CD4-positive, alpha-beta memory T cell (primary cell): ENCODE measurements at regions not wholly inside any gene's neighbourhood (a gene's known extent, or its start where the extent isn't known, plus 50 kb on each side); places are given as distances from the start of the nearest gene placed in this dataset.

Experiments
- CTCF ChIA-PET: fragments of 350-600 bp; sonication (Branson Sonifier 250); formaldehyde crosslinking; loops from one replicate; lab custom pipeline; 2021; ENCODE audit warnings: inconsistent platforms; ENCODE audit not compliant: partially characterized antibody; lab: Charles Lee
- POLR2A ChIA-PET: fragments of 350-600 bp; sonication (Branson Sonifier 250); formaldehyde crosslinking; loops from one replicate; lab custom pipeline; 2021; ENCODE audit not compliant: partially characterized antibody; lab: Charles Lee
- DNase-seq, 5 donors: peaks; one replicate each; pipeline versions ENCODE4 v3.0.0 to v3.0.0-alpha.2; 2020 to 2022; ENCODE audit warnings: mixed read lengths in 1 of 5
- H3K27ac ChIP-seq: one replicate; pipeline ENCODE4 v1.7.0; 2013; ENCODE audit warnings: low read depth, low read length
- H3K27me3 ChIP-seq: 2 replicates; pipeline ENCODE4 v1.7.0; 2013; ENCODE audit warnings: mild to moderate bottlenecking, low read length, moderate library complexity; ENCODE audit not compliant: insufficient read depth
- H3K36me3 ChIP-seq: 2 replicates; pipeline ENCODE4 v1.7.0; 2013; ENCODE audit warnings: mild to moderate bottlenecking, low read length, moderate library complexity; ENCODE audit not compliant: insufficient read depth
- H3K4me1 ChIP-seq: 2 replicates; pipeline ENCODE4 v1.7.0; 2013; ENCODE audit warnings: mild to moderate bottlenecking, low read length, moderate library complexity; ENCODE audit not compliant: insufficient read depth
- H3K4me3 ChIP-seq, 2 donors: one replicate each; pipeline ENCODE4 v1.7.0; 2013; ENCODE audit warnings: low read length in 2 of 2, mild to moderate bottlenecking in 1 of 2
- H3K9me3 ChIP-seq, 2 donors: one replicate each; pipeline ENCODE4 v1.7.0; 2013; ENCODE audit warnings: low read length in 2 of 2, control low read depth in 1 of 2; ENCODE audit not compliant: control insufficient read depth in 1 of 2
- H3K27ac Mint-ChIP-seq, 7 donors: one replicate each; pipeline ENCODE4 v1.8.0; 2020 to 2021; ENCODE audit warnings: mixed read lengths in 7 of 7, mild to moderate bottlenecking in 6 of 7, inconsistent platforms in 3 of 7, moderate library complexity in 3 of 7
- H3K27me3 Mint-ChIP-seq, 2 donors: one replicate each; pipeline ENCODE4 v1.8.0; 2020 to 2021; ENCODE audit warnings: mixed read lengths in 2 of 2
- H3K36me3 Mint-ChIP-seq, 2 donors: one replicate each; pipeline ENCODE4 v1.8.0; 2020 to 2021; ENCODE audit warnings: mixed read lengths in 2 of 2, inconsistent platforms in 1 of 2, mild to moderate bottlenecking in 1 of 2
- H3K4me1 Mint-ChIP-seq, 4 donors: one replicate each; pipeline ENCODE4 v1.8.0; 2020 to 2021; ENCODE audit warnings: mixed read lengths in 4 of 4, mild to moderate bottlenecking in 1 of 4
- H3K4me3 Mint-ChIP-seq, 8 donors: one replicate each; pipeline ENCODE4 v1.8.0; 2020 to 2021; ENCODE audit warnings: mixed read lengths in 8 of 8, mild to moderate bottlenecking in 7 of 8, moderate library complexity in 6 of 8, inconsistent platforms in 3 of 8
- H3K9me3 Mint-ChIP-seq, 8 donors: one replicate each; pipeline ENCODE4 v1.8.0; 2020 to 2021; ENCODE audit warnings: mixed read lengths in 8 of 8, mild to moderate bottlenecking in 5 of 8, inconsistent platforms in 3 of 8, moderate library complexity in 1 of 8
- intact Hi-C: fragments of 100-400 bp; cut with micrococcal nuclease; formaldehyde crosslinking; loops from one replicate; pipeline ENCODE4 v1.15.1; 2023

- Histone ChIP-seq H3K4me3 (no peak overlapping the region), H3K4me1 (no peaks in the 10 kb centered on the region), H3K27me3 (no peaks in the 10 kb centered on the region), H3K36me3 (no peaks in the 10 kb centered on the region), H3K9me3 (no peaks in the 10 kb centered on the region), H3K27ac (no peak overlapping the region)
- no peak for DNase-seq
- intact Hi-C loops = no loop called here
- no peaks in the 10 kb centered on the region for H3K36me3 Mint-ChIP-seq
- H3K9me3 Mint-ChIP-seq = peaks cover 0 to 5% (median 0%) of the 10 kb centered on the region in 8 donors
- H3K27ac Mint-ChIP-seq = no peak overlapping the region
- H3K27me3 Mint-ChIP-seq = peaks cover 0 to 1% of the 10 kb centered on the region in 2 donors
- H3K4me1 Mint-ChIP-seq = no peaks in the 10 kb centered on the region
- CTCF ChIA-PET = no interaction called here
- POLR2A ChIA-PET = no interaction called here
- no peak overlapping the region for H3K4me3 Mint-ChIP-seq
Measured at GRCh38 chr5:5066276-5067186, 73.6 kb upstream of the ADAMTS16 start.

GRCh38 chr5:5069851-5070250 is 70.3 kb upstream of the ADAMTS16 start:
- intact Hi-C loops = no loop called here
- H3K36me3 ChIP-seq = no peaks in the 10 kb centered on the region
- no peak overlapping the region for H3K4me3 Mint-ChIP-seq
- H3K36me3 Mint-ChIP-seq = no peaks in the 10 kb centered on the region
- no peaks in the 10 kb centered on the region for H3K4me1 Mint-ChIP-seq
- H3K27me3 ChIP-seq = no peaks in the 10 kb centered on the region
- ChIA-PET POLR2A (no interaction called here), CTCF (no interaction called here)
- H3K4me3 ChIP-seq = no peak overlapping the region
- peaks cover 0 to 5% (median 0%) of the 10 kb centered on the region in 8 donors for H3K9me3 Mint-ChIP-seq
- DNase-seq = no peak
- H3K27ac Mint-ChIP-seq = no peak overlapping the region
- no peak overlapping the region for H3K27ac ChIP-seq
- no peaks in the 10 kb centered on the region for H3K4me1 ChIP-seq
- H3K27me3 Mint-ChIP-seq = peaks cover 0 to 1% of the 10 kb centered on the region in 2 donors
- H3K9me3 ChIP-seq = no peaks in the 10 kb centered on the region

GRCh38 chr5:5071554-5071953 is 68.6 kb upstream of the ADAMTS16 start:
- no peak overlapping the region for H3K4me3 ChIP-seq
- CTCF ChIA-PET = no interaction called here

GRCh38 chr5:5077236-5077635 is 62.9 kb upstream of the ADAMTS16 start:
- Histone ChIP-seq H3K9me3 (no peaks in the 10 kb centered on the region), H3K27me3 (no peaks in the 10 kb centered on the region), H3K4me3 (no peak overlapping the region), H3K36me3 (no peaks in the 10 kb centered on the region), H3K27ac (no peak overlapping the region), H3K4me1 (no peaks in the 10 kb centered on the region)
- no peak overlapping the region for H3K27ac Mint-ChIP-seq
- no peak for DNase-seq
- CTCF ChIA-PET = no interaction called here
- no peaks in the 10 kb centered on the region for H3K4me1 Mint-ChIP-seq
- no peaks in the 10 kb centered on the region for H3K36me3 Mint-ChIP-seq
- H3K9me3 Mint-ChIP-seq = peaks cover 0 to 5% (median 0%) of the 10 kb centered on the region in 8 donors
- intact Hi-C loops = no loop called here
- H3K27me3 Mint-ChIP-seq = peaks cover 0 to 7% of the 10 kb centered on the region in 2 donors
- no peak overlapping the region for H3K4me3 Mint-ChIP-seq
- POLR2A ChIA-PET = no interaction called here

More at GRCh38 chr5:5071554-5071953, 68.6 kb upstream of the ADAMTS16 start:
- Histone ChIP-seq H3K36me3 (no peaks in the 10 kb centered on the region), H3K27ac (no peak overlapping the region), H3K27me3 (no peaks in the 10 kb centered on the region), H3K9me3 (no peaks in the 10 kb centered on the region), H3K4me1 (no peaks in the 10 kb centered on the region)
- peaks cover 0 to 4% (median 0%) of the 10 kb centered on the region in 8 donors for H3K9me3 Mint-ChIP-seq
- no peak overlapping the region for H3K27ac Mint-ChIP-seq
- intact Hi-C loops = no loop called here
- no peaks in the 10 kb centered on the region for H3K36me3 Mint-ChIP-seq
- no peak overlapping the region for H3K4me3 Mint-ChIP-seq
- no peaks in the 10 kb centered on the region for H3K4me1 Mint-ChIP-seq
- no peak for DNase-seq
- peaks cover 0 to 5% of the 10 kb centered on the region in 2 donors for H3K27me3 Mint-ChIP-seq
- POLR2A ChIA-PET = no interaction called here

- Histone ChIP-seq H3K36me3 (no peaks in the 10 kb centered on the region), H3K27ac (no peak overlapping the region), H3K27me3 (no peaks in the 10 kb centered on the region), H3K4me1 (no peaks in the 10 kb centered on the region), H3K4me3 (no peak overlapping the region), H3K9me3 (no peaks in the 10 kb centered on the region)
- Mint-ChIP-seq H3K4me1 (no peaks in the 10 kb centered on the region), H3K36me3 (no peaks in the 10 kb centered on the region), H3K4me3 (no peak overlapping the region), H3K27ac (no peak overlapping the region), H3K27me3 (peaks cover 0 to 7% of the 10 kb centered on the region in 2 donors), H3K9me3 (peaks cover 0 to 5% (median 0%) of the 10 kb centered on the region in 8 donors)
- intact Hi-C loops = no loop called here
- POLR2A ChIA-PET = no interaction called here
- CTCF ChIA-PET = no interaction called here
- no peak for DNase-seq
Measured at GRCh38 chr5:5078009-5078897, 61.9 kb upstream of the ADAMTS16 start.

- no peak for DNase-seq
- Mint-ChIP-seq H3K36me3 (no peaks in the 10 kb centered on the region), H3K9me3 (peaks cover 0 to 5% (median 0%) of the 10 kb centered on the region in 8 donors), H3K27me3 (peaks cover 0 to 7% of the 10 kb centered on the region in 2 donors), H3K4me1 (no peaks in the 10 kb centered on the region), H3K27ac (no peak overlapping the region), H3K4me3 (no peak overlapping the region)
- ChIA-PET CTCF (no interaction called here), POLR2A (no interaction called here)
- intact Hi-C loops = no loop called here
- Histone ChIP-seq H3K27ac (no peak overlapping the region), H3K9me3 (no peaks in the 10 kb centered on the region), H3K4me3 (no peak overlapping the region), H3K36me3 (no peaks in the 10 kb centered on the region), H3K27me3 (no peaks in the 10 kb centered on the region), H3K4me1 (no peaks in the 10 kb centered on the region)
Measured at GRCh38 chr5:5079876-5080275, 60.3 kb upstream of the ADAMTS16 start.

- Mint-ChIP-seq H3K27ac (no peak overlapping the region), H3K4me3 (no peak overlapping the region), H3K9me3 (peaks cover 0 to 5% (median 0%) of the 10 kb centered on the region in 8 donors), H3K27me3 (peaks cover 0 to 5% of the 10 kb centered on the region in 2 donors), H3K4me1 (no peaks in the 10 kb centered on the region), H3K36me3 (no peaks in the 10 kb centered on the region)
- H3K9me3 ChIP-seq = no peaks in the 10 kb centered on the region
- H3K36me3 ChIP-seq = no peaks in the 10 kb centered on the region
- no peak for DNase-seq
- H3K27me3 ChIP-seq = no peaks in the 10 kb centered on the region
- ChIA-PET POLR2A (no interaction called here), CTCF (no interaction called here)
- intact Hi-C loops = no loop called here
- H3K4me1 ChIP-seq = no peaks in the 10 kb centered on the region
- H3K4me3 ChIP-seq = no peak overlapping the region
- H3K27ac ChIP-seq = no peak overlapping the region
Measured at GRCh38 chr5:5080790-5081189, 59.3 kb upstream of the ADAMTS16 start.
